PC-3 (cell line): ENCODE measurements at regions not wholly inside any gene's neighbourhood (a gene's known extent, or its start where the extent isn't known, plus 50 kb on each side); places are given as distances from the start of the nearest gene placed in this dataset.
A peak's percentile ranks its signal among the peaks of the same experiment; 100 is the strongest.
"Not testable (repeated sequence)": the region's sequence is repeated elsewhere in the genome, so short reads cannot be mapped to it uniquely, and the experiment has no call there.

Experiments used
- ATAC-seq: fragments of 200-7000 bp; cut with Tn5 transposase; 2 replicates; pipeline ENCODE4 v1.9.1; 2020; ENCODE audit warnings: mild to moderate bottlenecking, moderate library complexity
- BruUV-seq: library from RNA; stranded (reverse); fragments of 400-500 nt; replicated peaks from 2 replicates; lab custom pipeline; 2021; lab: Mats Ljungman, UMichigan
- CTCF ChIA-PET: fragments of 300-600 bp; sonication (Branson Sonifier 250); formaldehyde crosslinking; loops from one replicate; lab custom pipeline; 2022; ENCODE audit warnings: antibody characterized with exemption; lab: Charles Lee
- POLR2A ChIA-PET: fragments of 300-600 bp; sonication (Branson Sonifier 250); formaldehyde crosslinking; loops from one replicate; lab custom pipeline; 2022; ENCODE audit warnings: antibody characterized with exemption; ENCODE audit not compliant: unreplicated experiment; lab: Charles Lee
- DNase-seq: peaks from one replicate; pipeline ENCODE4 v3.0.0-alpha.2; 2015
- H2AFZ ChIP-seq: fragments of 300-600 bp; sonication (generic); 2 replicates; pipeline ENCODE4 v1.6.0; 2016; ENCODE audit warnings: antibody characterized with exemption, low read length
- H3F3A ChIP-seq: fragments of 300-600 bp; sonication (generic); one replicate; pipeline ENCODE4 v1.6.0; 2017; ENCODE audit warnings: antibody characterized with exemption, low read length, control low read depth, mild to moderate bottlenecking; ENCODE audit not compliant: unreplicated experiment
- H3K27ac ChIP-seq: fragments of 300-600 bp; sonication (generic); 2 replicates; pipeline ENCODE4 v1.5.1; 2016; ENCODE audit warnings: mild to moderate bottlenecking, low read length
- H3K27me3 ChIP-seq: fragments of 300-600 bp; sonication (generic); 2 replicates; pipeline ENCODE4 v1.6.1; 2016; ENCODE audit warnings: low read length, mixed read lengths
- H3K36me3 ChIP-seq: fragments of 300-600 bp; sonication (generic); 2 replicates; pipeline ENCODE4 v1.6.1; 2016; ENCODE audit warnings: low read depth, mixed run types, low read length, mixed read lengths
- H3K4me1 ChIP-seq: fragments of 300-600 bp; sonication (generic); 2 replicates; pipeline ENCODE4 v1.5.1; 2016; ENCODE audit warnings: low read length; ENCODE audit not compliant: insufficient read depth
- H3K4me2 ChIP-seq: fragments of 300-600 bp; sonication (generic); 2 replicates; pipeline ENCODE4 v1.6.0; 2016; ENCODE audit warnings: low read length
- H3K4me3 ChIP-seq: fragments of 300-600 bp; sonication (generic); 2 replicates; pipeline ENCODE4 v1.5.1; 2016; ENCODE audit warnings: mild to moderate bottlenecking, low read length, mixed read lengths
- H3K79me2 ChIP-seq: fragments of 300-600 bp; sonication (generic); 2 replicates; pipeline ENCODE4 v1.6.1; 2017; ENCODE audit warnings: low read length, mixed read lengths
- H3K9ac ChIP-seq: fragments of 300-600 bp; sonication (generic); 2 replicates; pipeline ENCODE4 v1.6.0; 2016; ENCODE audit warnings: mild to moderate bottlenecking, low read length
- H3K9me2 ChIP-seq: fragments of 300-600 bp; sonication (generic); replicated peaks from 2 replicates; pipeline ENCODE4 v1.6.1; 2016; ENCODE audit warnings: mixed run types, low read length, mixed read lengths
- H3K9me3 ChIP-seq: fragments of 300-600 bp; sonication (generic); 2 replicates; pipeline ENCODE4 v1.6.1; 2016; ENCODE audit warnings: low read length, mixed read lengths
- H4K20me1 ChIP-seq: fragments of 300-600 bp; sonication (generic); 2 replicates; pipeline ENCODE4 v1.6.1; 2016; ENCODE audit warnings: low read length, mixed read lengths
- intact Hi-C: fragments of 100-400 bp; cut with micrococcal nuclease; formaldehyde crosslinking; loops from 2 replicates; pipeline ENCODE4 v1.9.0; 2023

GRCh38 chr3:195960971-195961775 lies 52.8 kb upstream of the TNK2 start:
- intact Hi-C loops, H3K4me3 ChIP-seq: not testable (repeated sequence)
- peak; percentile 60 for ATAC-seq

GRCh38 chr3:195960164-195960563 lies 51.8 kb upstream of the TNK2 start:
- H3K36me3 ChIP-seq, BruUV-seq, H3F3A ChIP-seq, H3K9me2 ChIP-seq, ATAC-seq, H3K9ac ChIP-seq, POLR2A ChIA-PET, H3K79me2 ChIP-seq, H3K27ac ChIP-seq, H3K9me3 ChIP-seq, H2AFZ ChIP-seq, DNase-seq, H3K4me2 ChIP-seq, CTCF ChIA-PET, H3K27me3 ChIP-seq, H4K20me1 ChIP-seq, H3K4me3 ChIP-seq, intact Hi-C loops, H3K4me1 ChIP-seq: not testable (repeated sequence)

More at GRCh38 chr3:195960971-195961775, 52.8 kb upstream of the TNK2 start:
- H3K9me3 ChIP-seq, H3F3A ChIP-seq, H3K9me2 ChIP-seq, BruUV-seq, H3K9ac ChIP-seq, H3K36me3 ChIP-seq, H2AFZ ChIP-seq, H3K4me1 ChIP-seq, POLR2A ChIA-PET, H3K4me2 ChIP-seq, H3K79me2 ChIP-seq, H4K20me1 ChIP-seq, H3K27me3 ChIP-seq, H3K27ac ChIP-seq: not testable (repeated sequence)
- DNase-seq, result peak; percentile 51
- CTCF ChIA-PET, result interaction anchor here (1.1 kb wide), 1 partner anchor 67 kb away, joined by 3 read pairs; no protein-coding TSS in a partner anchor

GRCh38 chr3:195959367-195960157 lies 51.2 kb upstream of the TNK2 start:
- ATAC-seq, H3K36me3 ChIP-seq, POLR2A ChIA-PET, intact Hi-C loops, DNase-seq, H3K4me2 ChIP-seq, H3K9me3 ChIP-seq, H3F3A ChIP-seq, H3K9ac ChIP-seq, H3K4me3 ChIP-seq, H2AFZ ChIP-seq, H3K27ac ChIP-seq, H3K27me3 ChIP-seq, CTCF ChIA-PET, H4K20me1 ChIP-seq, H3K4me1 ChIP-seq, H3K79me2 ChIP-seq, H3K9me2 ChIP-seq: not testable (repeated sequence)
- BruUV-seq, result TSS peak; percentile 26

GRCh38 chr3:195958736-195959135 lies 50.4 kb upstream of the TNK2 start:
- BruUV-seq, result not testable (repeated sequence)

More at GRCh38 chr3:195958736-195959135, 50.4 kb upstream of the TNK2 start:
- H3K9me2 ChIP-seq, DNase-seq, ATAC-seq, H3K27ac ChIP-seq, H3K9ac ChIP-seq, CTCF ChIA-PET, H2AFZ ChIP-seq, H3K36me3 ChIP-seq, H3K27me3 ChIP-seq, H3K4me1 ChIP-seq, H3K4me3 ChIP-seq, POLR2A ChIA-PET, H3F3A ChIP-seq, intact Hi-C loops, H3K79me2 ChIP-seq, H3K9me3 ChIP-seq, H4K20me1 ChIP-seq, H3K4me2 ChIP-seq: not testable (repeated sequence)
